VCaP (cell line): ENCODE measurements at regions not wholly inside any gene's neighbourhood (a gene's known extent, or its start where the extent isn't known, plus 50 kb on each side); places are given as distances from the start of the nearest gene placed in this dataset.

ENCODE experiments used
- H3K27ac ChIP-seq: fragments of 450-650 bp; 2 replicates; pipeline ENCODE4 v1.5.1; 2017
- TF ChIP-seq, protein P1 (sequence below): fragments of 450-650 bp; conservative IDR thresholded peaks from 2 replicates; pipeline ENCODE4 v1.5.1; 2017; ENCODE audit warnings: mild to moderate bottlenecking, moderate library complexity

DNA sequence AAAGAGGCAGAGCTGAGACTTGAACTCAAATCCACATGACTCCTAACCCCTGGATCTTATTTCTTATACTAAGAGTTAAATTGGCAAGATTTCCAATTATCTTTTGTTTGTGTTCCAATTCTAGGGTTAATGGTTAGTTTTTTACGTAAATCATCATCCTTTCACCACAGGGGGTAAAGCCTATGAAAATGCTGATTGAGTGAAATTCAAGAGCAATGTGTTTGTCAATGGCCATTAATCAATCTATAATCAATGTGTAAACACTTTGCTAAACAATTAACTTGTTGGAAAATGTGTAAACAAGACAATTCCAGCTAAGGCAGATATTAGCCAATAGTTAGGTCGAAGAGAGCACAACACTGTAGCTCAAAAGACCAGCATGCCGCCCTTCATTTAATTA is 376.5 kb upstream of the ACVR2A start:
- H3K27ac ChIP-seq: no peak overlapping the region
- TF ChIP-seq, protein P1, sequence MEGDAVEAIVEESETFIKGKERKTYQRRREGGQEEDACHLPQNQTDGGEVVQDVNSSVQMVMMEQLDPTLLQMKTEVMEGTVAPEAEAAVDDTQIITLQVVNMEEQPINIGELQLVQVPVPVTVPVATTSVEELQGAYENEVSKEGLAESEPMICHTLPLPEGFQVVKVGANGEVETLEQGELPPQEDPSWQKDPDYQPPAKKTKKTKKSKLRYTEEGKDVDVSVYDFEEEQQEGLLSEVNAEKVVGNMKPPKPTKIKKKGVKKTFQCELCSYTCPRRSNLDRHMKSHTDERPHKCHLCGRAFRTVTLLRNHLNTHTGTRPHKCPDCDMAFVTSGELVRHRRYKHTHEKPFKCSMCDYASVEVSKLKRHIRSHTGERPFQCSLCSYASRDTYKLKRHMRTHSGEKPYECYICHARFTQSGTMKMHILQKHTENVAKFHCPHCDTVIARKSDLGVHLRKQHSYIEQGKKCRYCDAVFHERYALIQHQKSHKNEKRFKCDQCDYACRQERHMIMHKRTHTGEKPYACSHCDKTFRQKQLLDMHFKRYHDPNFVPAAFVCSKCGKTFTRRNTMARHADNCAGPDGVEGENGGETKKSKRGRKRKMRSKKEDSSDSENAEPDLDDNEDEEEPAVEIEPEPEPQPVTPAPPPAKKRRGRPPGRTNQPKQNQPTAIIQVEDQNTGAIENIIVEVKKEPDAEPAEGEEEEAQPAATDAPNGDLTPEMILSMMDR: no peak

DNA sequence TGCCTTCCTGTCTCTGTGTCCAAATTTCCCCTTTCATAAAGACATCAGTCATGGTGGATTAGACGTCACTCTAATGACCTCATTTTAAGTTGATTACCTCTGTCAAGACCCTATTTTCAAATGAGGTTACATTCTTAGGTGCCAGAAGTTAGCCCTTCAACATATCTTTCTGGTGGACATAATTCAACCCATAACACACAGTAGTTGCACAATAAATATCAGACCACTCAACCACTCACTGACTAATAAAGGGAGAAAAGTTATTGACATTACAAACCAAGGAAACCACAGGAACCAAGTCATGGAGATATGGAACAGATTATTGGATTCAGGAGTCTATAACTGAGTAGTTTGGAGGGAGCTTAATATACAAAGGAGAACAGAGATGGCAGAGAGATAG is 377.4 kb upstream of the ACVR2A start:
- TF ChIP-seq, protein P1: no peak
- H3K27ac ChIP-seq: no peak overlapping the region

- H3K27ac ChIP-seq: no peak overlapping the region
- TF ChIP-seq, protein P1: no peak
Observed at GRCh38 chr2:147464737-147465357, 380.0 kb upstream of the ACVR2A start.

GRCh38 chr2:147463881-147464520 is 380.8 kb upstream of the ACVR2A start:
- TF ChIP-seq, protein P1: no peak

DNA sequence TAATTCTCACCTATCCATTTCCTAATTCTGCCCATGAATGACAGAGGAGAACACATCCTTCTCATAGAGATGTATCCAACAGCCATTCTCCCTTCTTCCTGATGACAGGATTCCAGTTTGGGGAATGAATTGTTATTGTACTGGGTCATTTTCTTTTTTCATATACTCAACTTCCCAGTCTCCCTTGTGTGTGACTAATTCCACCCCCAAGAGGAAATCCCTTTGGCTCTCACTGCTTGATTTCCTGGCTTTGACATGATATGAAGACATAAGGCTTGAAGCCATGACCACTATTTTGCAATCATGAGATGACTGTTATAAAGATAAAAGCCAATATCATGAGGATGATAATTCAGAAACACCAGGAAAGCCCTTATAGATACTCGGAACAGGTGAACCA is 384.7 kb upstream of the ACVR2A start:
- TF ChIP-seq, protein P1: no peak
- H3K27ac ChIP-seq: no peak overlapping the region

More at GRCh38 chr2:147463881-147464520, 380.8 kb upstream of the ACVR2A start:
- no peak overlapping the region for H3K27ac ChIP-seq

DNA sequence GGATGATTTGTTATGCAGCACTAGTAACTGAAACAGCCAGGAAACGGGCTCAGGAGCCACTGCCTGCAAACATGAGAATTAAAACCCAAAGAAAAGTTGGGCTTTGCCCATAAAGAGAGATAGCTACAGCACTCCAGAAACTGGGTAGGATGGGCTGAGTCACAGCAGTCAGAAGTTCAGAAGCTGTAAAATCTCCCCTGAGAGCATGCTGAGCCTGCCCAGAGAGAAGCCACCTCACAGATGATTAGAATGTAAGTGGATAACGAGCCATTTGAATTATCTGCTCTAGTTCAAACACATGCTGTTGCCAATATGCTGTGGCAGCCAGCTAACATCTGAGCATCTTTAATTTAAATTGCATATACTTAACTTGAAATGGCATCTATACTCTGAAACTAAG is 388.1 kb upstream of the ACVR2A start:
- TF ChIP-seq, protein P1: no peak
- no peak overlapping the region for H3K27ac ChIP-seq

- TF ChIP-seq, protein P1: no peak
- no peak overlapping the region for H3K27ac ChIP-seq
Observed at GRCh38 chr2:147451902-147452515, 392.8 kb upstream of the ACVR2A start.
